ENCODE measurements at regions not wholly inside any gene's neighbourhood (a gene's known extent, or its start where the extent isn't known, plus 50 kb on each side); places are given as distances from the start of the nearest gene placed in this dataset.

DNA sequence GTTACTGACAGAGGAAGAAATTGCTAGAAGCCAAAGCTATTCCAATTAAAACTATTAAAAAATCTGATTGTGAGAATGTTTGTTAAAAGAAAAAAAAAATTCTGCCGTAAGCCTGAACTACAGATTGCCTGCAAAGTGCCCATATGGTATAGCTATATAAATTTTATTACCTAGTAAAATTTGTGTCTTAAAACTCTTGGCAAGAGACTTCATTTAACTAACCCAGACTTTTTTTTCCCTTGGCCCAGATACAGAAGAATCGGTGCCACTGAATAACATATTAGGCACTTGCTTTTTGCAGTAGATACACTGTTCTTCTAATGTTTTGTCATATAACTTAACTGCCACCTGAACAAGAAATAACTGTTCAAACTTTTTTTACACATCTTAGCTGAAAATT lies 125.5 kb downstream of the RPS29 start:
- Histone ChIP-seq H3K27ac (ENCODE audit: low read depth in 1 of 2, low read length in 2 of 2) (no peak overlapping the region), H3K4me3 (ENCODE audit: low read length in 2 of 2) (no peak overlapping the region), H3K9me3 (ENCODE audit: control insufficient read depth, low read length) (no peaks in the 10 kb centered on the region), H3K27me3 (ENCODE audit: control insufficient read depth in 1 of 2, insufficient read depth in 2 of 2, low read length in 1 of 2) (no peaks in the 10 kb centered on the region), H3K4me1 (ENCODE audit: control insufficient read depth in 1 of 2, insufficient read depth in 2 of 2, low read length in 2 of 2) (no peaks in the 10 kb centered on the region), H3K36me3 (ENCODE audit: control insufficient read depth in 1 of 2, insufficient read depth in 2 of 2, low read length in 1 of 2) (no peaks in the 10 kb centered on the region)
- ATAC-seq (ENCODE audit: low FRiP score) (no peak), DNase-seq (no peak)
- intact Hi-C loops (cut with DNase I): no loop called here
- WGBS, 2 donors: 41 to 43% methylated on average over 2 of the region's 2 CpGs

DNA sequence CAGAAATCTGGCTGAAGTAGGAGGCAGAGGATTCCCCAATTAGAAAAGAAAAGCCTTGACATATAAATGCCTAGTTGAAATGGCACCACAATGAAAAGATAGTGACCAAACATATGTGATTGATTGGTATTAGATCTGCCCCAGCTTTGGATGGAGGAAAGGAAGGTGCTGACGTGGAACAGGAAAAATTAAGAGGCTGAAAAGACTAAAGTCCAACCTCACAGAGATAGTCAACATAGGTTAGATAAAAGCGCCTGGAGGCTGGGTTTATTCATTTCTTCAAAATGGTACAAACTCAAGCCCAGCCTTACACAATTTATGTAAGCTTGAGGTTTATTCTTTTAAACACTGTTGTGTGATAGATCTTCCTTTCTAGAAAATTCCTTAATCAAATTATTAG lies 129.6 kb downstream of the RPS29 start:
- Histone ChIP-seq H3K27me3 (ENCODE audit: control insufficient read depth in 1 of 2, insufficient read depth in 2 of 2, low read length in 1 of 2) (no peaks in the 10 kb centered on the region), H3K4me1 (ENCODE audit: control insufficient read depth in 1 of 2, insufficient read depth in 2 of 2, low read length in 2 of 2) (no peaks in the 10 kb centered on the region), H3K4me3 (ENCODE audit: low read length in 2 of 2) (no peak overlapping the region), H3K27ac (ENCODE audit: low read depth in 1 of 2, low read length in 2 of 2) (no peak overlapping the region), H3K36me3 (ENCODE audit: control insufficient read depth in 1 of 2, insufficient read depth in 2 of 2, low read length in 1 of 2) (no peaks in the 10 kb centered on the region), H3K9me3 (ENCODE audit: control insufficient read depth, low read length) (no peaks in the 10 kb centered on the region)
- 80 to 86% methylated on average over 2 of the region's 2 CpGs for whole genome bisulfite sequencing, 2 donors
- DNase-seq (no peak), ATAC-seq (ENCODE audit: low FRiP score) (no peak)
- intact Hi-C loops (cut with DNase I): no loop called here

DNA sequence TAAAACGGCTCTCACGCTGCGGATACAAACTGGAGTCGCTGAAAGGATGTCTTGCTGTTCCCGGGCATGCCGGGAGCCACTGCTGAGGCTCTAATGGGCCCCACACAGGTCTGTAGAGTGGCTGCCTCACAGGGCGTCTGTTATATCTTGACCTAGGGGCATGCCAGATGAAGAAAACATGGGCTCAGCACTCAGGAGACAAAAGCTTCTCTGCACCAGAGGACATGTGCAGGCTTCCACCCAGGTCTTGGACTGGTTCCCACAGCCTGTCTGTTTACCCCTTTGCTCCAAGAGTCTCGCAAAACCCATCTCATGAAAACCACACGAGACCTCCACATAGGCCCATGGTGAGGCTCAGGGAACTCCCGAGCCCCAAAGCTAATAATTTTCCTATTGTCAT lies 134.2 kb downstream of the RPS29 start:
- no peaks in the 10 kb centered on the region for H3K27me3 ChIP-seq (ENCODE audit: control insufficient read depth in 1 of 2, insufficient read depth in 2 of 2, low read length in 1 of 2)
- no peaks in the 10 kb centered on the region for H3K9me3 ChIP-seq (ENCODE audit: control insufficient read depth, low read length)
- no peak overlapping the region for H3K4me3 ChIP-seq (ENCODE audit: low read length in 2 of 2)
- intact Hi-C loops (cut with DNase I): no loop called here
- H3K4me1 ChIP-seq (ENCODE audit: control insufficient read depth in 1 of 2, insufficient read depth in 2 of 2, low read length in 2 of 2): no peaks in the 10 kb centered on the region
- no peaks in the 10 kb centered on the region for H3K36me3 ChIP-seq (ENCODE audit: control insufficient read depth in 1 of 2, insufficient read depth in 2 of 2, low read length in 1 of 2)
- DNase-seq (no peak), ATAC-seq (ENCODE audit: low FRiP score) (no peak)
- no peak overlapping the region for H3K27ac ChIP-seq (ENCODE audit: low read depth in 1 of 2, low read length in 2 of 2)
- WGBS, 2 donors: 73 to 74% methylated on average over 10 of the region's 10 CpGs

DNA sequence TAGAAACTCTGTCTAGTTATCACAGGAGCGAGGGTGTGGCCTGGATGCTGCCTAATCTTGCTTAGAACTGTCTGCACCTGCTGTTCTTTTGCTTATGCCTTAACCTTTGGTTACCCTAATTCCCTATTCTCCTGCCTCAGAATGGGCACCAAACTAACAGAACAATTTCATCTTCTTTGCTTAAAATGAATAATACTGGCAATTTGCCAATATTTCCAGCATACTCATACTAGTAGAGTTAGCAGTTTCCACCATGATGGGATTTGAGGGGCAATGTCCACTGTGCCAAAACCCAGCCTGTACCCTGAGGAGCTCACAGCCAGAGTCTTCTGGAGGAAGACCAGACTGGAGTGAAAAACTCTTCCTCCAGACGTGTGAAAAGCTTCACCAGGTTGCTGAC lies 136.4 kb downstream of the RPS29 start:
- intact Hi-C loops (cut with DNase I): no loop called here
- no peak overlapping the region for H3K4me3 ChIP-seq (ENCODE audit: low read length in 2 of 2)
- no peaks in the 10 kb centered on the region for H3K4me1 ChIP-seq (ENCODE audit: control insufficient read depth in 1 of 2, insufficient read depth in 2 of 2, low read length in 2 of 2)
- 90 to 94% methylated on average over 2 of the region's 2 CpGs for WGBS, 2 donors
- no peaks in the 10 kb centered on the region for H3K27me3 ChIP-seq (ENCODE audit: control insufficient read depth in 1 of 2, insufficient read depth in 2 of 2, low read length in 1 of 2)
- H3K27ac ChIP-seq (ENCODE audit: low read depth in 1 of 2, low read length in 2 of 2): no peak overlapping the region
- DNase-seq (no peak), ATAC-seq (ENCODE audit: low FRiP score) (no peak)
- no peaks in the 10 kb centered on the region for H3K36me3 ChIP-seq (ENCODE audit: control insufficient read depth in 1 of 2, insufficient read depth in 2 of 2, low read length in 1 of 2)
- H3K9me3 ChIP-seq (ENCODE audit: control insufficient read depth, low read length): no peaks in the 10 kb centered on the region

DNA sequence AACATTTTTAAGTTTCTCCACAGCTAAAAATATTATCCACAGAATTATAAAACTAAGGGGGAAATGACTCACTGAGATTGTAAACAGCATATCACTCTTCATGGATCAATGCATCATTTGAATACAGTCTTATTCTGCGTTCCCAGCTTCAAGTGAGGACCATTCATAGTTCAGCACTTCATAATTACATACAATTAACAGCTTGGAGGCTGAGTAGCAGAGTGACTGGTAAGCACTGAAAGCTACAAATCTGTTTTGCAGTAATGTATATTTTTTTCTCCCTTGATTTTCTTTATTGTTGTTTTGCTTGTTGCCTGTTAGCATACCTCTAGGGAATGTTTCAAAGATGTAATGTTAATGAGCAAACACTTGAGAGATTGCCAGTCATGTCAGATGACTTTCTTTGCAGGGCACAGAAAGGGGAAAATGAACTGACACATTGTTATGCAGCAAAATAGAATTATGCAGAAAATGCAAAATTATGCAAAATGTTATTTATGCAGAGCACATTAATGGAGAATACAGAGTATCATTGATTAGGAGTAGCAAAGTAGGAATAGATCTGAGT lies 138.6 kb downstream of the RPS29 start:
- ATAC-seq (ENCODE audit: low FRiP score) (no peak), DNase-seq (no peak)
- no peaks in the 10 kb centered on the region for H3K36me3 ChIP-seq (ENCODE audit: control insufficient read depth in 1 of 2, insufficient read depth in 2 of 2, low read length in 1 of 2)
- no peak overlapping the region for H3K27ac ChIP-seq (ENCODE audit: low read depth in 1 of 2, low read length in 2 of 2)
- H3K9me3 ChIP-seq (ENCODE audit: control insufficient read depth, low read length): no peaks in the 10 kb centered on the region
- no peaks in the 10 kb centered on the region for H3K4me1 ChIP-seq (ENCODE audit: control insufficient read depth in 1 of 2, insufficient read depth in 2 of 2, low read length in 2 of 2)
- no peak overlapping the region for H3K4me3 ChIP-seq (ENCODE audit: low read length in 2 of 2)
- no peaks in the 10 kb centered on the region for H3K27me3 ChIP-seq (ENCODE audit: control insufficient read depth in 1 of 2, insufficient read depth in 2 of 2, low read length in 1 of 2)
- intact Hi-C loops (cut with DNase I): no loop called here
- 23 to 28% methylated on average over 1 of the region's 1 CpG for WGBS, 2 donors

DNA sequence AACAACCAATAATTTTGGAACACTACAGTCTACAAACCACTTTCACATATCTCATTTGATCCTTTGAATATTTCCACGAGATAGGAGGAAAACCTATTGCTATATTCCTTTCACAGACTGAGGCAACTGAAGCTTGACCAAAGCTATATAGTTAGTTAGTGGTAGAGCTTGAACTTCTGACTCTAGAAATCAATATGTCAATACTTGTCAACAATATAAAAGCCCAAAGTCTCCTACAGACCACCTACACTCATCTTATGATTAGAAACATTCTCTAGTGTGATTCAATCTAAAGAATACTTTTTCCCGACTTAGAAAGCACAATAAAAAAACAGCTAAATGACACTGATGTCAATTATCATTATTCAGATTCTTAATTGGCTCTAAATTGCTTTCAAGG lies 139.4 kb downstream of the RPS29 start:
- 68 to 69% methylated on average over 2 of the region's 2 CpGs for WGBS, 2 donors

DNA sequence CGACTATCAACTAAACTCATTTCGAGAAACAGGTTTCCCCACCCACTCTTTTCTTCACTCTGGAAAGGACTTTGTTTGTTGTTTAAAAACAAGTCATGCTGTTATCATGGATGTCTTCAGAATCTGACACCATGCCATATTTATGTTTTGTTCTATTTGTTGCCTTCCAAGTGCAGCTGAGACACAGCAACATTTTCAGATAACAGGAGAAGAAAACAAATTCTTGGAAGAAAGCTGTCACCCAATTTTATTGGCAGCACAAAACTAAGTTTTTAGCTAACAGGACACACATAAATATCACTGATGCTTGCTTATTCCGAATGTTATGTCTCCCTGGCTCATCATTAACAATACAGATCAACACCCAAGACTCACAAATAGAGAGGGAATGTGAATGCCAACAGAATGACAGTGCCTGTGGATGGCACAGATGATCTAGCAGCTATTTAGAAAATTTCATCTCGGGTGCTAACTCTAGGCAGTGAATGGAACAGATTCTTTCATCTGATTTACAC lies 147.9 kb downstream of the RPS29 start:
- DNase-seq (no peak), ATAC-seq (ENCODE audit: low FRiP score) (no peak)
- Histone ChIP-seq H3K27me3 (ENCODE audit: control insufficient read depth in 1 of 2, insufficient read depth in 2 of 2, low read length in 1 of 2) (no peaks in the 10 kb centered on the region), H3K4me3 (ENCODE audit: low read length in 2 of 2) (no peak overlapping the region), H3K4me1 (ENCODE audit: control insufficient read depth in 1 of 2, insufficient read depth in 2 of 2, low read length in 2 of 2) (no peaks in the 10 kb centered on the region), H3K27ac (ENCODE audit: low read depth in 1 of 2, low read length in 2 of 2) (no peak overlapping the region), H3K9me3 (ENCODE audit: control insufficient read depth, low read length) (no peaks in the 10 kb centered on the region), H3K36me3 (ENCODE audit: control insufficient read depth in 1 of 2, insufficient read depth in 2 of 2, low read length in 1 of 2) (no peaks in the 10 kb centered on the region)
- intact Hi-C loops (cut with DNase I): no loop called here
- WGBS, 2 donors: 64 to 67% methylated on average over 4 of the region's 4 CpGs

More for the DNA sequence above, 139.4 kb downstream of the RPS29 start:
- H3K4me3 ChIP-seq (ENCODE audit: low read length in 2 of 2): no peak overlapping the region
- H3K27ac ChIP-seq (ENCODE audit: low read depth in 1 of 2, low read length in 2 of 2): no peak overlapping the region
- H3K36me3 ChIP-seq (ENCODE audit: control insufficient read depth in 1 of 2, insufficient read depth in 2 of 2, low read length in 1 of 2): no peaks in the 10 kb centered on the region
- ATAC-seq (ENCODE audit: low FRiP score) (no peak), DNase-seq (no peak)
- intact Hi-C loops (cut with DNase I): no loop called here
- H3K9me3 ChIP-seq (ENCODE audit: control insufficient read depth, low read length): no peaks in the 10 kb centered on the region
- no peaks in the 10 kb centered on the region for H3K4me1 ChIP-seq (ENCODE audit: control insufficient read depth in 1 of 2, insufficient read depth in 2 of 2, low read length in 2 of 2)
- no peaks in the 10 kb centered on the region for H3K27me3 ChIP-seq (ENCODE audit: control insufficient read depth in 1 of 2, insufficient read depth in 2 of 2, low read length in 1 of 2)

DNA sequence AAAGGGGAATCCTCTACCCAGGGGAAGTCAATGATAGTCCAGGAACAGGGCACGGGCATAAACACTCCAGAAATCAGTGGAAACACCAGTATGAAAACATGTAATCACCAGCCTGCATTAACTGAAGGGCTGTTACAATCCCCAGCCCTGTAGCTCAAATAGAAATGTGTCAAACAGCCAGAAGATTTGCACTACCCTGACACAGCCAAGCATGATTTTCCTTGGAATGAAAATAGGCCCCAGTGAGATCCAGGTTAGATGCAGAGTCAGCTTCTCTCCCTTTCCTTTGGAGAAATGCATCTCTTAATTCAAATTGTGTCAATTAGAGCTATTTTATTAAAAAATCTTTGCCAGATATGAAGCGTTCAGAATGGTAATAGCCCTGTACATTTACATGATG lies 158.1 kb downstream of the RPS29 start:
- Histone ChIP-seq H3K36me3 (ENCODE audit: control insufficient read depth in 1 of 2, insufficient read depth in 2 of 2, low read length in 1 of 2) (no peaks in the 10 kb centered on the region), H3K4me3 (ENCODE audit: low read length in 2 of 2) (no peak overlapping the region), H3K9me3 (ENCODE audit: control insufficient read depth, low read length) (no peaks in the 10 kb centered on the region), H3K27ac (ENCODE audit: low read depth in 1 of 2, low read length in 2 of 2) (no peak overlapping the region), H3K27me3 (ENCODE audit: control insufficient read depth in 1 of 2, insufficient read depth in 2 of 2, low read length in 1 of 2) (no peaks in the 10 kb centered on the region), H3K4me1 (ENCODE audit: control insufficient read depth in 1 of 2, insufficient read depth in 2 of 2, low read length in 2 of 2) (no peaks in the 10 kb centered on the region)
- 58 to 60% methylated on average over 2 of the region's 2 CpGs for WGBS, 2 donors
- DNase-seq: no peak
- no peak for ATAC-seq (ENCODE audit: low FRiP score)
- intact Hi-C loops (cut with DNase I): no loop called here

DNA sequence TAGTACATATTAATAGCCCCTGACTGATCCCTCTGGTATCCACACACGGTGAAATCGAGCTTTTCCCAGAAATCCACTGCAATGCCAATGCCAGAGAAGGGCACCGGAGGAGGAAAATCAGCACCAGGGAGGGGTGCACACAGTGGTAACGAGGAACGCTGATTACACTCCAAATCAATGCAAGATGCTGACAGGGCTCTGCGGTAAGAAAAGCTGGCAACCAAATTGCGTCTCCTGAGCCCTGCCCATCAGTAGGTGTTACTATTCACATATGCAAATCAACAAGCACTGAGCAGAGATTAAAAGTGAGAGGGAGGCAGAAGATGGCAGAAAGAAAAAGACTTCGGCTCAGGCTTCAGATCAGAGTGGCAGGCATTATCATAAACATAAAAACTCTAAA lies 159.1 kb downstream of the RPS29 start:
- intact Hi-C loops (cut with DNase I): no loop called here
- DNase-seq (no peak), ATAC-seq (ENCODE audit: low FRiP score) (no peak)
- no peaks in the 10 kb centered on the region for H3K4me1 ChIP-seq (ENCODE audit: control insufficient read depth in 1 of 2, insufficient read depth in 2 of 2, low read length in 2 of 2)
- WGBS, 2 donors: 22 to 24% methylated on average over 8 of the region's 8 CpGs
- H3K36me3 ChIP-seq (ENCODE audit: control insufficient read depth in 1 of 2, insufficient read depth in 2 of 2, low read length in 1 of 2): no peaks in the 10 kb centered on the region
- no peak overlapping the region for H3K4me3 ChIP-seq (ENCODE audit: low read length in 2 of 2)
- H3K27ac ChIP-seq (ENCODE audit: low read depth in 1 of 2, low read length in 2 of 2): no peak overlapping the region
- H3K9me3 ChIP-seq (ENCODE audit: control insufficient read depth, low read length): no peaks in the 10 kb centered on the region
- H3K27me3 ChIP-seq (ENCODE audit: control insufficient read depth in 1 of 2, insufficient read depth in 2 of 2, low read length in 1 of 2): no peaks in the 10 kb centered on the region
